Neural progenitor cell (in vitro differentiated cells): ENCODE measurements at regions not wholly inside any gene's neighbourhood (a gene's known extent, or its start where the extent isn't known, plus 50 kb on each side); places are given as distances from the start of the nearest gene placed in this dataset.
"Not testable (repeated sequence)": the region's sequence is repeated elsewhere in the genome, so short reads cannot be mapped to it uniquely, and the experiment has no call there.

Experiments used
- DNase-seq: peaks from one replicate; pipeline ENCODE4 v3.0.0-alpha.2; 2016; ENCODE audit warnings: low spot score
- H2AFZ ChIP-seq: fragments of 200-600 bp; sonication (generic); replicated peaks from 2 replicates; pipeline ENCODE4 v1.6.1; 2016; ENCODE audit warnings: antibody characterized with exemption
- H3F3A ChIP-seq: fragments of 200-600 bp; sonication (generic); 2 replicates; pipeline ENCODE4 v1.6.1; 2016; ENCODE audit warnings: antibody characterized with exemption, low read depth
- H3K27ac ChIP-seq: fragments of 200-600 bp; sonication (generic); 2 replicates; pipeline ENCODE4 v1.5.1; 2016; ENCODE audit warnings: mild to moderate bottlenecking
- H3K27me3 ChIP-seq: fragments of 200-600 bp; sonication (generic); 2 replicates; pipeline ENCODE4 v1.6.1; 2016; ENCODE audit warnings: mild to moderate bottlenecking, moderate library complexity
- H3K36me3 ChIP-seq: fragments of 200-600 bp; sonication (generic); 2 replicates; pipeline ENCODE4 v1.5.1; 2016
- H3K4me1 ChIP-seq: fragments of 200-600 bp; sonication (generic); 2 replicates; pipeline ENCODE4 v1.6.1; 2016; ENCODE audit warnings: mixed run types
- H3K4me2 ChIP-seq: fragments of 200-600 bp; sonication (generic); 2 replicates; pipeline ENCODE4 v1.6.1; 2016
- H3K4me3 ChIP-seq: fragments of 200-600 bp; sonication (generic); 2 replicates; pipeline ENCODE4 v1.5.1; 2016
- H3K79me2 ChIP-seq: fragments of 200-600 bp; sonication (generic); 2 replicates; pipeline ENCODE4 v1.6.1; 2016; ENCODE audit warnings: low read depth
- H3K9ac ChIP-seq: fragments of 200-600 bp; sonication (generic); 2 replicates; pipeline ENCODE4 v1.6.1; 2016
- H3K9me3 ChIP-seq: fragments of 200-600 bp; sonication (generic); 2 replicates; pipeline ENCODE4 v1.5.1; 2016; ENCODE audit warnings: low read depth
- H4K20me1 ChIP-seq: fragments of 200-600 bp; sonication (generic); 2 replicates; pipeline ENCODE4 v1.6.1; 2016; ENCODE audit warnings: low read depth
- H3K27ac Mint-ChIP-seq: 3 replicates; pipeline ENCODE4 v1.8.0; 2021; ENCODE audit warnings: mixed read lengths
- H3K27me3 Mint-ChIP-seq: 2 replicates; pipeline ENCODE4 v1.8.0; 2022; ENCODE audit warnings: low read depth, mild to moderate bottlenecking, inconsistent platforms, moderate library complexity, mixed read lengths; ENCODE audit not compliant: insufficient read depth
- H3K36me3 Mint-ChIP-seq: 3 replicates; pipeline ENCODE4 v1.8.0; 2021; ENCODE audit warnings: mixed read lengths
- H3K4me1 Mint-ChIP-seq: 3 replicates; pipeline ENCODE4 v1.8.0; 2021; ENCODE audit warnings: mixed read lengths
- H3K4me3 Mint-ChIP-seq: 3 replicates; pipeline ENCODE4 v1.8.0; 2021; ENCODE audit warnings: mild to moderate bottlenecking, moderate library complexity, mixed read lengths
- H3K9me3 Mint-ChIP-seq: 3 replicates; pipeline ENCODE4 v1.8.0; 2020; ENCODE audit warnings: mixed read lengths
- CTCF ChIP-seq: fragments of 200-600 bp; sonication (generic); IDR thresholded peaks from 2 replicates; pipeline ENCODE4 v1.5.1; 2017; ENCODE audit warnings: antibody characterized with exemption, mild to moderate bottlenecking

- not testable (repeated sequence) for H3K4me2 ChIP-seq, H3K27ac ChIP-seq, H3K9me3 Mint-ChIP-seq, H3K4me1 Mint-ChIP-seq, H3F3A ChIP-seq, H3K4me3 Mint-ChIP-seq, H3K9me3 ChIP-seq, H3K9ac ChIP-seq, H3K27me3 Mint-ChIP-seq, H3K4me1 ChIP-seq, H3K36me3 ChIP-seq, H2AFZ ChIP-seq, DNase-seq, H3K36me3 Mint-ChIP-seq, H3K27me3 ChIP-seq, H3K79me2 ChIP-seq, H3K4me3 ChIP-seq, H4K20me1 ChIP-seq, H3K27ac Mint-ChIP-seq
- peak; percentile 39 for TF ChIP-seq CTCF
These were observed 356.9 kb downstream of the RPIA start for GRCh38 chr2:89048138-89049066.

GRCh38 chr2:89058616-89059015 lies 367.1 kb downstream of the RPIA start:
- H3F3A ChIP-seq, H3K9ac ChIP-seq, H3K4me2 ChIP-seq, H3K79me2 ChIP-seq, H3K36me3 ChIP-seq, H3K36me3 Mint-ChIP-seq, H3K4me1 Mint-ChIP-seq, H3K4me3 Mint-ChIP-seq, H3K9me3 ChIP-seq, H2AFZ ChIP-seq, H3K27ac ChIP-seq, H4K20me1 ChIP-seq, H3K27me3 Mint-ChIP-seq, DNase-seq, H3K4me1 ChIP-seq, H3K27me3 ChIP-seq, H3K4me3 ChIP-seq, H3K9me3 Mint-ChIP-seq, H3K27ac Mint-ChIP-seq: not testable (repeated sequence)

- H3K4me1 ChIP-seq, H3K27ac ChIP-seq, H3K4me3 Mint-ChIP-seq, H3K27ac Mint-ChIP-seq, H3K79me2 ChIP-seq, H3K4me1 Mint-ChIP-seq, H3K27me3 Mint-ChIP-seq, H3K27me3 ChIP-seq, H3K9me3 ChIP-seq, H3K36me3 ChIP-seq, DNase-seq, H3K36me3 Mint-ChIP-seq, H3K9me3 Mint-ChIP-seq, H3F3A ChIP-seq, H3K9ac ChIP-seq, H2AFZ ChIP-seq, H4K20me1 ChIP-seq, H3K4me3 ChIP-seq, H3K4me2 ChIP-seq: not testable (repeated sequence)
These were observed 369.7 kb downstream of the RPIA start for GRCh38 chr2:89061174-89061573.

GRCh38 chr2:89076771-89077170 lies 385.3 kb downstream of the RPIA start:
- H3K36me3 Mint-ChIP-seq, H3K79me2 ChIP-seq, H2AFZ ChIP-seq, H3K27ac ChIP-seq, DNase-seq, H3K4me2 ChIP-seq, H3K27me3 ChIP-seq, H3K9me3 ChIP-seq, H3K4me1 Mint-ChIP-seq, H3K4me1 ChIP-seq, H3K4me3 Mint-ChIP-seq, H3K9me3 Mint-ChIP-seq, H3K4me3 ChIP-seq, H3K27me3 Mint-ChIP-seq, H3K27ac Mint-ChIP-seq, H3K9ac ChIP-seq, H4K20me1 ChIP-seq, H3F3A ChIP-seq, H3K36me3 ChIP-seq: not testable (repeated sequence)

GRCh38 chr2:89092911-89093310 lies 401.4 kb downstream of the RPIA start:
- not testable (repeated sequence) for H3K27ac ChIP-seq, H3K4me2 ChIP-seq, H3K4me1 Mint-ChIP-seq, H3K9ac ChIP-seq, H2AFZ ChIP-seq, H3K4me1 ChIP-seq, H3K27ac Mint-ChIP-seq, H3F3A ChIP-seq, H3K79me2 ChIP-seq, H3K4me3 Mint-ChIP-seq, H3K9me3 ChIP-seq, DNase-seq, H3K4me3 ChIP-seq, H4K20me1 ChIP-seq, H3K9me3 Mint-ChIP-seq, H3K27me3 ChIP-seq, H3K36me3 Mint-ChIP-seq, H3K27me3 Mint-ChIP-seq, H3K36me3 ChIP-seq

- not testable (repeated sequence) for H3K36me3 Mint-ChIP-seq, H3K79me2 ChIP-seq, H3K27ac ChIP-seq, H3K4me3 ChIP-seq, H3K9me3 Mint-ChIP-seq, H3K4me1 ChIP-seq, H3F3A ChIP-seq, H3K4me3 Mint-ChIP-seq, H3K4me2 ChIP-seq, H3K4me1 Mint-ChIP-seq, H2AFZ ChIP-seq, H3K9ac ChIP-seq, H3K9me3 ChIP-seq, DNase-seq, H3K27me3 Mint-ChIP-seq, H3K27ac Mint-ChIP-seq, H3K36me3 ChIP-seq, H4K20me1 ChIP-seq, H3K27me3 ChIP-seq
These were observed 403.6 kb downstream of the RPIA start for GRCh38 chr2:89095060-89095459.

- not testable (repeated sequence) for H3K4me1 ChIP-seq, H3K9ac ChIP-seq, H3K36me3 Mint-ChIP-seq, H3K9me3 Mint-ChIP-seq, H3K9me3 ChIP-seq, H3K4me3 Mint-ChIP-seq, H3K36me3 ChIP-seq, H3K27ac ChIP-seq, H3K79me2 ChIP-seq, H3F3A ChIP-seq, H2AFZ ChIP-seq, H3K27me3 Mint-ChIP-seq, DNase-seq, H3K4me2 ChIP-seq, H4K20me1 ChIP-seq, H3K4me1 Mint-ChIP-seq, H3K27ac Mint-ChIP-seq, H3K27me3 ChIP-seq, H3K4me3 ChIP-seq
These were observed 411.1 kb downstream of the RPIA start for GRCh38 chr2:89102587-89102986.
